HG02759 (cell line): ENCODE measurements at regions not wholly inside any gene's neighbourhood (a gene's known extent, or its start where the extent isn't known, plus 50 kb on each side); places are given as distances from the start of the nearest gene placed in this dataset.
"Not testable (repeated sequence)": the region's sequence is repeated elsewhere in the genome, so short reads cannot be mapped to it uniquely, and the experiment has no call there.

Source experiments
- ATAC-seq: cut with Tn5 transposase; IDR thresholded peaks from one replicate; pipeline ENCODE4 v1.9.1; 2021; ENCODE audit warnings: mild to moderate bottlenecking, moderate library complexity; ENCODE audit not compliant: unreplicated experiment

DNA sequence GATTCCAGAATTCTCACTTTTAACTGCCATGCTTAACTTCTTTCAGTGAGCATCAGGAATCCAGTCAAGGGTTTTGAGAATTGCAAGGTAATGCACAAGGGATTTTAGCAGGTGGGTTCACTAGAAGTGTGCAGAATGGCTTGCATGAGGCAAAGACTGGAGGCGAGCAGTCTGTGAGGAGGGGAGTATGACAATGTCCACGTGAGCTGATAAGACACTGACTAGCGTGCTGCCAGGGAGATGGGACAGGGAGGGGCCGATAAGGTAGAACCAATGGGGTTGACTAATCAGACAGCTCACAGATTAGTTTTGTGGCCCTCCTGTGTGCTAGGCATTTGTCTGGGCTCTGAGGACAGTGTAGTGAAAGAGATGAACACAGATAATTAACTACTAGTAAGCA is 102.0 kb upstream of the DAZL start:
- no peak for ATAC-seq

DNA sequence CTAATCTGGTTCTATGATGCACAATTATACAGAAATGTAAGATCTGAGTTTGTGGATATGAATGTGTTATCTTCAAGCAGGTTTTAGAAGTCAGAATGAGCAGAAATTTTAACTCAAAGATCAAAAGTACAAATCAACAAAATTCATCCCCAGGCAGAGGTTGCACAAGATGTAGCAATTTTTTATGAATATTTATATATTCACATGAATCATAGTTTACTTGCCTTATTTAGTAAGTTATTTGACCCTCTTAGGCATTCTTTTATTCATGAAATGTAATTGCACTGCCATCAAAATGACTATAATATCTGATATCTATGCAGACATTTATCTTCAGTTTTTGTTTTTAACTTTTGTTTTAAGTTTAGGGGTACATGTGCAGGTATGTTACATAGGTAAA is 103.1 kb upstream of the DAZL start:
- no peak for ATAC-seq

DNA sequence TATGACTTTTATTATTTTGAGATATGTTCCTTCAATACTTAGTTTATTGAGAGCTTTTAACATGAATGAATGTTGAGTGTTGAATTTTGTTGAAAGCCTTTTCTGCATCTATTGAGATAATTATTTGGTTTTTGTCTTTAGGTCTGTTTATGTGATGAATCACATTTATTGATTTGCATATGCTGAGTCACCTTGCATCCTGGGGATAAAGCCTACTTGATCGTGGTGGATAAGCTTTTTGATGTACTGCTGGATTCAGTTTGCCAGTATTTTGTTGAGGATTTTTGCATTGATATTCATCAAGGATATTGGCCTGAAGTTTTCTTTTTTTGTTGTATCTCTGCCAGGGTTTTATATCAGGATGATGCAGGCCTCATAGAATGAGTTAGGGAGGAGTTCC is 106.5 kb upstream of the DAZL start:
- not testable (repeated sequence) for ATAC-seq

DNA sequence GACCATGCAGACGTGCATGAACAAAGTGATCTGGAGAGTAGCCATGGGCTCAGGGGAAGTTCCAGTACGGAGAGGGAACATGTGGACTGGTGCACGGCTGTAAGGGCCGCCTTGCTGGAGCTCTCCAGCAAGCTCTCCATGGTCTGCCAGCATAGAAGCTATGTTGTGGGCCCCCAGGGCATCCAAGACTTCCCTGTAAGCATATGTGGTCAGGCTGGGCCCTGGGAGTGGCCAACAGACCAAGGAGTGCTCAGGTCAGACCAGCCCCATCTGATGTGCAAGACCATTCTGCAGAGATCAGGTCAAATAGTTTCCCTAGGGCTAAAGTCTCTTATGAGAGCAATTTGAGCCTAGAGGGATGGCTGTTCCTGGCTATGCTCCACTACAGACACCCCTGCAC is 110.1 kb upstream of the DAZL start:
- ATAC-seq, result no peak

DNA sequence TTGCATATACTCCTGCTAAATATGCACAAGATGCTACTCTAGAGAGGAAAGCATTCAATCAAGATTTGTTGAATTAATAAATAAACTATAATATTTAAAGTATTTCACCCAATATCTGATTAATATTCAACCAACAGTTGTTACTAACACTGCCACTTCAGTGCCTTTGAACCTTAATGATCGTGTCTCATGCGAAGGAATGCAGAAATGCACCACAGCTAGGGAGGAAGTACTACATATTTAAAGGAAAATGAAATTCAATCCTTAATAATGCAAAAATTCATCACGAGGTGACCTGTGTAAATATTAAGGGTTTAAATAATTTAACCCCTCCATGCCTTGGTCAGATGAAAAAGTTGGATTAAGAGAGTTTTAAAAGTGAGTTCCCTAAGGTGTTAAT is 114.2 kb upstream of the DAZL start:
- no peak for ATAC-seq

DNA sequence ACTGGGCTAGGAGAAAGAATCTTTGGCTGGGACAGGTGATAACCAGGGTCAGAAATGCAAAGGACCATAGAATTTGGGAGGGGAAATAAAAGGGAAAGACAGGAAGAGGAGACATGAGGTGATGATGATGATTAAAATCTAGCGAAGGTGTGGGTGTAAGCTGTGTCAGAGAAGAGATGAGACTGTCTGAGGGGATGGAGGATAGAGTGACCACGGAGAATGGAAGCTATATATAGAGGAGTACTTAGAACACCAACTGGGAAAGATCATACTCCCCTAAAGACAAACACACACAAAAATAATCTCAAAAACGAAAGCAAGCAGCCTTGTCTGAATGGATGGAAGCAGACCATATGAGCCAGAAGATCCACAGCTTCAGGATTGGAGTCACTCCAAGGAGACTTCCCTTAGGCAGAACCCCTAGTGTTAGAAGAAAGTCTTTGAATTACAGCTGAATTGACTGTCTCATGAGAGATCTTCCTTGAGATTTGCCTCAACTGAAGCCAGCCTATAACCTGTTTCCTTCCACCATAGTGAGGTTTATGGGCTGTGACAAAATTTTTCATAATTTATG is 115.2 kb upstream of the DAZL start:
- ATAC-seq, result no peak

DNA sequence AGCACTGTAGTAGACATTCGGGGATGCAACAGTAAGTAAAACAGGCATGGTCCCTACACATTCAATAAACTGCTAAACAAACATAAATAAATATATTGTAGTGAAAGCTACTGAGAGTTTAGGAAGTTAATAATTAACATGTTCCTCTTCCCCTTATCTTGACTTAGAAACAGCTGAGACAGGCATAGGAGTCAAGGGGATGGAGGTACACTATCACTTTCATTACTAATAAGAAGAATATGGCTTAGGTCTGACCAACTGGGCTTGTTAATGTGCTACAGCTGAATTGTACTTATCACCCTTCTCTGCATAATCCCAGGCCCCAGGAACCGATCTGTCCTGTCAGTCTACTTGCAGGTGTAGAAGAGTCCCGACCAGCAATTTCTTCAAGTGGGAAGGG is 116.3 kb upstream of the DAZL start:
- ATAC-seq, result no peak

DNA sequence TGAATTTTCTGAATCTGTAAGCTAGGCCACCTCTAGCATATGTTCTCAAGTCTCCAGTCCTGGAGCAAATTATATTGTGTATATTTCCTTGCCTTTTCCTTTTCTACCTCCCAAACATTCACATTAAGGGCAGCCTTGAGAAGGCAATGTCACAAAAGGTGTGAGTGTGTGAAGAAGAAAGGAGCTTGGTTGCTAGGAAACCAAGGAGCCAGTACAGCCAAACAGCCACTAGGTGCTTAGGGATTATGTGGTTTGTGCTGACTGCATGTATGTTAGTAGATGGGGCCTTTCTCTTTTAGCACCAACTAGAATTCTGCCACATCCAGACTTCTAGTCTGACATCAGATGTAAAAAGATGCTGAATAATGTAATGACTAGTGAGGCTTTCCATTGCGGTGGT is 118.8 kb upstream of the DAZL start:
- ATAC-seq, result no peak

DNA sequence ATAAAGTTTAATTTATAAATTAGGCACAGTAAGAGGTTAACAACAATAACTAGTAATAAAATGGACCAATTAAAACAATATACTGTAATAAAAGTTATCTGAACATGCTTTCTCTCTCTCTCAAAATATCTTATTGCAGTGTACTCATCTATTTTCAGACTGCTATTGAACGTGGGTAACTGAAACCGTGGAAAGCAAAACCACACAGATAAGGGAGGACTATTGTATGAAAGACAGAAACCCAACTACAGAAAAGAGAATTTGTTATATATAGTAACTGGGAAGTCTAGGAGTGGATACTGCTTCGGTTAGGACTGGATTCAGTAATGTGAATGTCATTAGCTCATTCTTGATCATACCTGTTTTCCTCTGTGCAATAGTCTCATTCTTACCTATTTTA is 119.3 kb upstream of the DAZL start:
- ATAC-seq, result no peak

DNA sequence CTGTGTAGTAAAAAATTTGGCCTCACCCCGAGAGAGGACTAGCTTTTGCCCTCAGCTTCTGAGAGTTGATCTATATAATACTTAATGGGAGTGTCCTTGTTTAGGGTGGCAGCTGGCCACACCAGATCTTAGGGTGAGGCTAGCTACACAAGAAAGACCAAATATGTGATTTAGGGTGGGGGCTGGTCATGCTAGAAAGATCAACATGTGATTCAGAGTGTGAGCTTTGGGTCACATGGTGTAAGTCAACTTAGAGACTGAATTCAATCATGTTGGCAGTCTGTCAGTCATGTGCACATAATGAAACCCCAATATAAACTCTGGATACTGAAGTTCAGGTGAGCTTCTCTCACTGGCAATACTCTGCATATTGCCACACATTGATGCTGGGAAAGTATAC is 120.7 kb upstream of the DAZL start:
- no peak for ATAC-seq

DNA sequence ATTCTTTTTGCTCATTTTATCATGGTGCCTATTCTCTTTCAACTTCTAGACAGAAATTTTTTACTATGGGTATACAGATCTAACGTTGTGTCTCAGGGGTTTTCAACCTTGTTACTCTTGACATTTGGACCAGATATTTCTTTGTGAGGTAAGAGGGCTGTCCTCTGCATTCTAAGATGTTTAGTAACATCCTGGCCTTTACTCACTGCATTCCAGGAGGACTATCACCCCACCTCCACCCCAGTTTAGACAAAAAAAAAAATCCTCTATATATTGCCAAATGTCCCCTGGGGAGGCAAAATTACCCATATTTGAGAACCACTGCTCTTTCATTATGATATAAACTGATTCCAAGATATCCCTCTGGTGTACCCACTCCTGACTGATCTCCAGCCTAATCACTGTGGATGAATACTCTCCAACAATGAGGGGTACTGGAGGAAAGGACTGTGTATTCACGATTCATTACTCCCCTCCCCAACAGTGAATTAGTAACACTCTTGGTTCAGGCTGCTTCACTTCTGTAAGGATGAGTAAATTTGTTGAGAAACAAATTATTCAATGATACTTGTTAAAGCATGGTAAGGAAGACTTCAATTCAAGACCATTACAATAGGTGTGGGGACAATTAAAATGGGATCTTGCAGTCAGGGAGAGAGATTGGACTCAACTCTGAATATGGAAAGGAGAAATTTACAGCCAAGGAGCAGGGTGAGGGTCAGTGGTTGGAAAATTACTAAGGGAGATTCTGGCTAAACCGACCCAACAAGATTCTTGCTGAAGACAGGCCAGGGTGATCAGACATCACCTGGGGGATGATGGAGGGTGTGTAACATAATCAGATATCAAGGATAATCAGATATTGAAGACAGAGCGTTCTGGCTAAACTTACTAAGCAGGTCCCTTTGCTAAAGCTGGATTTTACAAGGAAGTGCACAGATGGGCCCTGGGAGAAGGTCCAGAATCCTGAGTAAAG is 123.8 kb upstream of the DAZL start:
- ATAC-seq, result no peak

DNA sequence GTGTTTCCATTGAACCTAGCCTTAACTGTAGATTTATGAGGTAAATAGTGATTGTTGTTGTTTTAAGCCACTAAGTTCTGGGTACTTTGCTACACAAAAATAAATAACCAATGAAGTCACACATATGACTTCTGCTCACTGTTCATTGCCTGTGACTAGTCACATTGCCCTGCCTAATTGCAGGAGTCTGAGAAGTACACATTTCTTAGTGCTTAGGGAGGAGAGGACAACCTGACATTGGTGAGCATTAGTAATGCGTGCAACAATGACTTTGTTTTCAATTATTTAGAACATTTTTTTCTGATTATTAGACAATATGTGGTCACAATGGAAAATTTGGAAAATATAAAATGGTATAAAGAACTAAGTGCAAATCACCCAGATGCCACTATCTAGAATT is 133.2 kb upstream of the DAZL start:
- ATAC-seq, result no peak

DNA sequence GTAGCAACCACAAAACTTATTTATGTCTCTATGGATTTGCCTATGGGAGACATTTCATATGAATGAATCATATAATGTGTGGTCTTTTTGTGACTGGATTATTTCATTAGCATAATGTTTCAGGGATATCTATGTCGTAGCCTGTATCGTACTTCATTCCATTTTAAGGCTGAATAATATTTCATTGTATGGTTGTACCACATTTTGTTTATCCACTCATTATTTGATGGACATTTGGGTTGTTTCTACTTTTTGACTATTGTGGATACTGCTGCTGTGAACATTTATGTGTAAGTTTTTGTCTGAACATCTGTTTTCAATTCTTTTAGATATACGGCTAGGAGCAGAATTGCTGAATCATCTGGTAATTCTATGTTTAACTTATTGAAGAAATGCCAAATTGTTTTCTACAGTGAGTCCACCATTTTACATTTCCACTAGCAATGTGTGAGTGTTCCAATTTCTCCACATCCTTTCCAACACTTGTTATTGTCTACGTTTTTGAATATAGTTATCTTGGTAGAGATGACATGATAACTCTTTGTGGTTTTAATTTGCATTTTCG is 134.4 kb upstream of the DAZL start:
- no peak for ATAC-seq

DNA sequence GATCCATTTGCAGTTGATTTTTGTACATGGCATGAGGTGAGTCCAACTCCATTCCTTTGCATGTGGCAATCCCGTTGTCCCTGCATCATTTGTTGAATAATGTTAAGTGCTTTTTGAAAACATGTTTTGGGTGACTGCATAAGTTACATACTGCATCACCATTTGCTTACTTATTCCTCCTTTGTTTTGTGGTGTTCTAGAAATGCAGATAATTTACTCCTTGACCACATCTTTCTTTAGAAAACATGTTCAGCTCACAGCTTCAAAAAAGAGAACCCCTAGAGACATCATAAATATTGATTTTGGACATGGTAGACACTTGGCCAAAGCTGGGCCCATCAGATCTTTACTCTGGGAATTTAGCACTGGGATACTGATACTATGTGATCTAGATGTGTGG is 135.3 kb upstream of the DAZL start:
- ATAC-seq, result no peak

DNA sequence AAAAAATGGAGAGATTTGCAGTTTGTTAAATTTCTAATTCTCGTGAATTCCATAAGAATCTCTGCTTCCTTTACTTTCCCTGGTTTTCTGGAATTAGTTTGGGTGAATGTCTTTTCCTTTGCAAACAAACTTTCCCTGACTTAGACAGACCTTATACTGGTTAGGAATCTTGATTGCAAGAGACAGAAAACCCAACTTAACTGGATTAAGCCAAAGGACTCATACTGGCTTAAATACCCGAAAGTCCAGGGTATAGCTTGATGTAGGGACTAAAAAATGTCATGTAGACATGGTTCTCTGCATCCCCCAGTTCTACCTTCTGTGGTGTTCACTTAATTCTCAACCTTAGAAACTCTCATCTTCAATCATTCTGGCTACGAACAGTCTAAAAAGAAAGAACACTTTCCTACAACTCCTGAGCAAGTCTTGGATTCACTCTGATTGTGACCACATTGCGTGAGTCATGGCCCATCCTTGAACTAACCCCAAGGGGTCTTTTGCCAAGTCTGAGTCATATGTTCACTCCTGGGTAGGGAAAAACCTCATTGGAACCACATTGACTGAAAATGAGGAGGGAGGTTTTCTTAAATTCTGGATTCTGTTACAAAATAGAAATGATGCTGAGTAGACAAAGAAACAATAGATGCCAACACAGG is 136.0 kb upstream of the DAZL start:
- ATAC-seq, result no peak

DNA sequence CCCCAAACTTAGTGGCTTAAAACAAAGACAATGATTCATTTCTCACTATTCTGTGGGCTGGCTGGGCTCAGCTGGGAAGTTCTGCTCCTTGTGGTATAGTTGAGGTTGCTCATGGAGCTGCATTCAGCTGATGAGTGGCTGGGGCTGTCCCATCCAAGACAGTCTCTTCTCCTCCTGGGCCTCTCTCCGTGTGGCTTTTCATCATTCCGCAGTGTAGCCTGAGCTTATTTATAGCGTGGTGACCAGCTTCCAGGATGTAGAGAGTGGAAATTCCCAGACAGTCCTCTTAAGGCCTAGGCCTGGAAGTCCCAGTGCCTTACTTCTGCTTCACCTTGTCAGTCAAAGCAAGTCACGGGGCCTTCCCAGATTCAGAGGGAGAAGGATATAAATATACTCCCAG is 136.7 kb upstream of the DAZL start:
- no peak for ATAC-seq

DNA sequence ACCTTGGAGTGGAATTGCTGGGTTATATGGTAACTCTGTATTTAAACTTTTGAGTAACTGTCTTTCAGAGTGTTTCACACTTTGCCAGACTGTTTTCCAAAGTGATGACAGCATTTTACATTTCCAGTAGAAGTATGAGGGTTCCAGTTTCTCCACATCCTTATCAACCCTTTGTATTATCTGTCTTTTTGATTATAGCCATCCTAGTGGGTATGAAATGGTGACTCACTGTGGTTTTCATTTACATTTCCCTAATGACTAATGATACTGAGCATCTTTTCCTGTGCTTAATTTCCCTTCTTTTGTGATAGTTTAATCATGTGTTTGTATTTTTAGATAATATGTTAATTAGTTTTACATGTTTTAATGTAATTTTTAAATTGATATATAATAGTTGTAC is 138.1 kb upstream of the DAZL start:
- ATAC-seq, result no peak

DNA sequence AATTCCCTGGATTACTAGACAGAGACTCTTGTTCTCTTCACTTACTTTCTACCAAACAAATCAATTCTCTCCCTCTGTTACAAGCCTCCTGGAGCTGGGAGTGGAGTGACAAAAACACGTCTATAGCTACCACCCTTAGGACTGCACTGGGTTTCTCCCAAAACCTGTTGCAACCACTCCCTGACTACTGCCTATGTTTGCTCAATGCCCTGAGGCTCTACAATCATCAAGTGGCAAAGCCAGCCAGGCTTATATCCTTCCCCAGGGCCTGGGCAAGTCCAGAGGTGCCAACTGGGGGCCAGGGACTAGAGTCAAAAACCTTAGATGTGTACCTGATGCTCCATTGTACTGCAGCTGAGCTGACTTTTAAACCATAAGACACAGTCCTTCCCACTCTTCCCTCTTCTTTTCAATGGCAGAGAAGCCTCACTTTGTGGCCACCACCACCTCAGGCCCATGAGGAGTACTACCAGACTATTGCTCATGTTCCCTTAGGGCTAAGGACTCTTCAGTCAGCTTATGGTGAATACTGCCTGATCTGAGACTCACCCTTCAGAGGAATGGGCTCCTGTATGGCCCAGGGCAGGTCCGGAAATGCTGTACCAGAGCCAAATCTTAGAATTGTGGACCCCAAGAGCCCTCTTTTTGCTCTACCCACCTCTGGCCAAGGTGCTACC is 125.4 kb upstream of the PLCL2 start:
- ATAC-seq, result no peak

DNA sequence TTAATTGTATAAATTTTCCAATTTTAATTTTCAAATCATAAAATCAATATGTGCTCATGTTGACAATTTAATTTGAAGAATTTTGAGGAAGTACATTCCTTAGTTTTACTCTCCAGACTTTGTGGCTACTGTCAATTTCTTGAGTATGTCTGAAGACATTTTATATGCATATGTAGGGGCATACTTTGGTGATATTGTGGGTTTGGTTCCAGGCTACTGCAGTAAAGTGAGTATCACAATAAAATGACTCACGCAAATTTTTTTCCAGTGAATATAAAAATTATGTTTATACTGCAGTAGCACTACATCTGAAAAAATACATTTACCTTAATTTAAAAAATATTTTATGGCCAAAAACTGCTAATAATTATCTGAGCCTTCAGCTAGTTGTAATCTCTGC is 123.2 kb upstream of the PLCL2 start:
- ATAC-seq, result no peak

DNA sequence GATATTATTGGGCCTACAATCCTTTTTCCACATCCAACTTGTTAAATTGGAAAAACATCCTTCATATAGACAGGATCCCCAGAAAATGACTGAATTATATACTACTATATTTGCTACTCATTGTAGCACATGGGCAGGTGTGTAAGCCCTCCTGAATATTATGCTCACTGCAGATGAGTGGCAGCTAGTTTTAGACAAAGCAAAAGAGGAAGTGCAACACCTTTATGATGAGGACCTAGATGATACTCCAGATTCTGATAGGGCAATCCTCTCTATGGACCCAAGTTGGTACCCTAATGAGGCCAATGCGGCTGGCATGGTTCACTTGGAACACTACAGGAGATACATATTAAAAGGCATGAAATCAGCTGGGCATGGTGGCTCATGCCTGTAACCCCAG is 119.1 kb upstream of the PLCL2 start:
- no peak for ATAC-seq

DNA sequence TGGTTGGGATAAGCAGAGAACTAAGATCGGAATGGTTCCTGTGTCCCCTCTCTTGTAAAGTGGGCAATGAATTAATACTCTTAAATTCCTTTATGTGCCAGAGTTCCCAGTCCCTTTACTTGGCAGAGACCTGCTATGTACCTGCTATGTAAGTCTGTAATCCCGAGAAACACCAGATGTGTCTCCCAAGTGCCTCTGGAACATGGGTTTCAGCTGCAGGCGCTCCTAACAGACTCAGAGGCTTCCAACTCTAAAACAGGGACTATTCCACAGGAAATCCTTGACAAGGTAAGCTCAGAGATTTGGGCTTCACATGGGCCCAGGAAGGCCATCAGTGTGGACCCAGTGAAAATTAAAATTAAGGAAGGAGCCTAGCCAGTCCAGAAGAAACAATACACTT is 117.7 kb upstream of the PLCL2 start:
- no peak for ATAC-seq
